PC-3 (cell line): ENCODE measurements at regions not wholly inside any gene's neighbourhood (a gene's known extent, or its start where the extent isn't known, plus 50 kb on each side); places are given as distances from the start of the nearest gene placed in this dataset.

Source experiments
- ATAC-seq: fragments of 200-7000 bp; cut with Tn5 transposase; 2 replicates; pipeline ENCODE4 v1.9.1; 2020; ENCODE audit warnings: mild to moderate bottlenecking, moderate library complexity
- BruUV-seq: library from RNA; stranded (reverse); fragments of 400-500 nt; replicated peaks from 2 replicates; lab custom pipeline; 2021; lab: Mats Ljungman, UMichigan
- CTCF ChIA-PET: fragments of 300-600 bp; sonication (Branson Sonifier 250); formaldehyde crosslinking; loops from one replicate; lab custom pipeline; 2022; ENCODE audit warnings: antibody characterized with exemption; lab: Charles Lee
- POLR2A ChIA-PET: fragments of 300-600 bp; sonication (Branson Sonifier 250); formaldehyde crosslinking; loops from one replicate; lab custom pipeline; 2022; ENCODE audit warnings: antibody characterized with exemption; ENCODE audit not compliant: unreplicated experiment; lab: Charles Lee
- DNase-seq: peaks from one replicate; pipeline ENCODE4 v3.0.0-alpha.2; 2015
- H2AFZ ChIP-seq: fragments of 300-600 bp; sonication (generic); 2 replicates; pipeline ENCODE4 v1.6.0; 2016; ENCODE audit warnings: antibody characterized with exemption, low read length
- H3F3A ChIP-seq: fragments of 300-600 bp; sonication (generic); one replicate; pipeline ENCODE4 v1.6.0; 2017; ENCODE audit warnings: antibody characterized with exemption, low read length, control low read depth, mild to moderate bottlenecking; ENCODE audit not compliant: unreplicated experiment
- H3K27ac ChIP-seq: fragments of 300-600 bp; sonication (generic); 2 replicates; pipeline ENCODE4 v1.5.1; 2016; ENCODE audit warnings: mild to moderate bottlenecking, low read length
- H3K27me3 ChIP-seq: fragments of 300-600 bp; sonication (generic); 2 replicates; pipeline ENCODE4 v1.6.1; 2016; ENCODE audit warnings: low read length, mixed read lengths
- H3K36me3 ChIP-seq: fragments of 300-600 bp; sonication (generic); 2 replicates; pipeline ENCODE4 v1.6.1; 2016; ENCODE audit warnings: low read depth, mixed run types, low read length, mixed read lengths
- H3K4me1 ChIP-seq: fragments of 300-600 bp; sonication (generic); 2 replicates; pipeline ENCODE4 v1.5.1; 2016; ENCODE audit warnings: low read length; ENCODE audit not compliant: insufficient read depth
- H3K4me2 ChIP-seq: fragments of 300-600 bp; sonication (generic); 2 replicates; pipeline ENCODE4 v1.6.0; 2016; ENCODE audit warnings: low read length
- H3K4me3 ChIP-seq: fragments of 300-600 bp; sonication (generic); 2 replicates; pipeline ENCODE4 v1.5.1; 2016; ENCODE audit warnings: mild to moderate bottlenecking, low read length, mixed read lengths
- H3K79me2 ChIP-seq: fragments of 300-600 bp; sonication (generic); 2 replicates; pipeline ENCODE4 v1.6.1; 2017; ENCODE audit warnings: low read length, mixed read lengths
- H3K9ac ChIP-seq: fragments of 300-600 bp; sonication (generic); 2 replicates; pipeline ENCODE4 v1.6.0; 2016; ENCODE audit warnings: mild to moderate bottlenecking, low read length
- H3K9me2 ChIP-seq: fragments of 300-600 bp; sonication (generic); replicated peaks from 2 replicates; pipeline ENCODE4 v1.6.1; 2016; ENCODE audit warnings: mixed run types, low read length, mixed read lengths
- H3K9me3 ChIP-seq: fragments of 300-600 bp; sonication (generic); 2 replicates; pipeline ENCODE4 v1.6.1; 2016; ENCODE audit warnings: low read length, mixed read lengths
- H4K20me1 ChIP-seq: fragments of 300-600 bp; sonication (generic); 2 replicates; pipeline ENCODE4 v1.6.1; 2016; ENCODE audit warnings: low read length, mixed read lengths
- CTCF ChIP-seq: fragments of 300-600 bp; sonication (generic); conservative IDR thresholded peaks from 2 replicates; pipeline ENCODE4 v1.5.1; 2017; ENCODE audit warnings: antibody characterized with exemption, low read depth, mild to moderate bottlenecking, low read length
- EZH2 ChIP-seq: fragments of 300-600 bp; sonication (generic); IDR thresholded peaks from one replicate; pipeline ENCODE4 v1.6.1; 2017; ENCODE audit warnings: antibody characterized with exemption, mild to moderate bottlenecking, low read length; ENCODE audit not compliant: unreplicated experiment
- EZH2phosphoT487 ChIP-seq: fragments of 300-600 bp; sonication (generic); IDR thresholded peaks from 2 replicates; pipeline ENCODE4 v1.6.1; 2018; ENCODE audit warnings: mild to moderate bottlenecking, antibody characterized with exemption, low read length, borderline replicate concordance
- intact Hi-C: fragments of 100-400 bp; cut with micrococcal nuclease; formaldehyde crosslinking; loops from 2 replicates; pipeline ENCODE4 v1.9.0; 2023

GRCh38 chr9:30714389-30714788, 1670.1 kb upstream of the ACO1 start:
- Histone ChIP-seq H3K9me2 (no peaks in the 10 kb centered on the region), H3K36me3 (no peaks in the 10 kb centered on the region), H3K4me1 (no peaks in the 10 kb centered on the region), H3K27me3 (no peaks in the 10 kb centered on the region), H3F3A (no peaks in the 10 kb centered on the region), H3K4me3 (no peak overlapping the region), H3K9ac (no peak overlapping the region), H4K20me1 (no peaks in the 10 kb centered on the region), H3K79me2 (no peaks in the 10 kb centered on the region), H3K9me3 (no peaks in the 10 kb centered on the region), H3K27ac (no peak overlapping the region), H3K4me2 (no peak overlapping the region), H2AFZ (no peak overlapping the region)
- TF ChIP-seq CTCF (no peak), EZH2phosphoT487 (no peak), EZH2 (no peak)
- ChIA-PET POLR2A (no interaction called here), CTCF (no interaction called here)
- intact Hi-C loops = no loop called here
- DNase-seq (no peak), ATAC-seq (no peak)
- no TSS peak for BruUV-seq

- BruUV-seq = no TSS peak
- no peak for TF ChIP-seq EZH2phosphoT487
- no peak for TF ChIP-seq CTCF
- TF ChIP-seq EZH2 = no peak
- Histone ChIP-seq H3K9me2 (no peaks in the 10 kb centered on the region), H3K4me3 (no peak overlapping the region), H3F3A (no peaks in the 10 kb centered on the region), H2AFZ (no peak overlapping the region), H3K36me3 (no peaks in the 10 kb centered on the region), H3K27ac (no peak overlapping the region), H3K4me2 (no peak overlapping the region), H4K20me1 (no peaks in the 10 kb centered on the region), H3K9me3 (no peaks in the 10 kb centered on the region), H3K4me1 (no peaks in the 10 kb centered on the region), H3K79me2 (no peaks in the 10 kb centered on the region), H3K9ac (no peak overlapping the region), H3K27me3 (no peaks in the 10 kb centered on the region)
- ChIA-PET POLR2A (no interaction called here), CTCF (no interaction called here)
- intact Hi-C loops = no loop called here
- DNase-seq (no peak), ATAC-seq (no peak)
Observed at GRCh38 chr9:30718483-30718882, 1666.0 kb upstream of the ACO1 start.

DNA sequence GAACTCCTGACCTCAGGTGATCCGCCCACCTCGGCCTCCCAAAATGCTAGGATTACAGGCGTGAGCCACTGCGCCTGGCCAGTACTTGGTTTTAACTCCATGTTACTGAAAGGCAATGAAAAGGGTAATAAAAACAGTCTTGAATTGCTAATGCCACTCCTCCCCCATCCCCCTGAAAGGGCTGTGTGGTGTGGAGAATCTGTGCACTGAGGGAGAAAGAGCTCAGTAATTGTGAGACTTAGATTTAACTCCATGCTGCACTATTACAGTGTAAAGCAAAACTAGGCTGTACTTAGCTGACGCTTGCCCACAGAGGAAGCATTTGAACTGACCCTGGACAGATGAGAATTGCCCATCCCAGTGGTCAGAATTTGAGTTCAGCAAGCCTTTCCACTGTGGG, 1662.4 kb upstream of the ACO1 start:
- H3K9ac ChIP-seq = no peak overlapping the region
- TF ChIP-seq CTCF (no peak), EZH2phosphoT487 (no peak), EZH2 (no peak)
- H3K4me1 ChIP-seq = no peaks in the 10 kb centered on the region
- no peaks in the 10 kb centered on the region for H3K27me3 ChIP-seq
- intact Hi-C loops = no loop called here
- no peaks in the 10 kb centered on the region for H3K36me3 ChIP-seq
- no peak overlapping the region for H2AFZ ChIP-seq
- DNase-seq = no peak
- no TSS peak for BruUV-seq
- no peaks in the 10 kb centered on the region for H3K9me3 ChIP-seq
- no peaks in the 10 kb centered on the region for H4K20me1 ChIP-seq
- POLR2A ChIA-PET = no interaction called here
- H3K4me2 ChIP-seq = no peak overlapping the region
- CTCF ChIA-PET = no interaction called here
- H3K27ac ChIP-seq = no peak overlapping the region
- ATAC-seq = no peak
- H3K4me3 ChIP-seq = no peak overlapping the region
- H3F3A ChIP-seq = no peaks in the 10 kb centered on the region
- no peaks in the 10 kb centered on the region for H3K9me2 ChIP-seq
- no peaks in the 10 kb centered on the region for H3K79me2 ChIP-seq
